ENCODE measurements at regions not wholly inside any gene's neighbourhood (a gene's known extent, or its start where the extent isn't known, plus 50 kb on each side); places are given as distances from the start of the nearest gene placed in this dataset.

DNA sequence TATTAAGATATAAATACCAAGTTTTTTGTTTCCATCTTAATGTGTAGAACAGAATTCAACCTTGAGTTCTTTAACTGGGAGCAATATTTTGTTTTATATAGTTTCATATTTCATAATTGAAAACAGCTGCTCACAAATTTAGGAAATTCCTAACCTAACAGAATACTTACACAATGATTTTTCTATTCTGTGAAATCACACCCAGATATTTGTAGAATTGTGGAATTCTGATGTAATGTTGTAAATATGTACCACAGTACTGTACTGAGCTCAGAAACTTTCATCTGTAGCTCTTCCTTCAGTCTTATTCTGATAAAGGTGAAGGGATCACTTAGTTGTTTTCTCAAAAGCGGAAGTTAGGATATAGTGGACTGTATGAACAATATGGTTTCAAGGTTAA is 143.4 kb upstream of the GLI3 start:
- no peak overlapping the region for H2AFZ ChIP-seq (ENCODE audit: low read depth, low read length)
- no peak overlapping the region for H3K9ac ChIP-seq (ENCODE audit: low read depth, low read length)
- DNase-seq (no peak), ATAC-seq (ENCODE audit: insufficient read depth, low read depth) (no peak)
- no peak overlapping the region for H3K27ac ChIP-seq (ENCODE audit: low read length)
- TF ChIP-seq EZH2 (IDR thresholded peaks at IDR 0.05; ENCODE audit: borderline replicate concordance, low read depth, low read length, severe bottlenecking) = no peak
- TF ChIP-seq, protein P1, sequence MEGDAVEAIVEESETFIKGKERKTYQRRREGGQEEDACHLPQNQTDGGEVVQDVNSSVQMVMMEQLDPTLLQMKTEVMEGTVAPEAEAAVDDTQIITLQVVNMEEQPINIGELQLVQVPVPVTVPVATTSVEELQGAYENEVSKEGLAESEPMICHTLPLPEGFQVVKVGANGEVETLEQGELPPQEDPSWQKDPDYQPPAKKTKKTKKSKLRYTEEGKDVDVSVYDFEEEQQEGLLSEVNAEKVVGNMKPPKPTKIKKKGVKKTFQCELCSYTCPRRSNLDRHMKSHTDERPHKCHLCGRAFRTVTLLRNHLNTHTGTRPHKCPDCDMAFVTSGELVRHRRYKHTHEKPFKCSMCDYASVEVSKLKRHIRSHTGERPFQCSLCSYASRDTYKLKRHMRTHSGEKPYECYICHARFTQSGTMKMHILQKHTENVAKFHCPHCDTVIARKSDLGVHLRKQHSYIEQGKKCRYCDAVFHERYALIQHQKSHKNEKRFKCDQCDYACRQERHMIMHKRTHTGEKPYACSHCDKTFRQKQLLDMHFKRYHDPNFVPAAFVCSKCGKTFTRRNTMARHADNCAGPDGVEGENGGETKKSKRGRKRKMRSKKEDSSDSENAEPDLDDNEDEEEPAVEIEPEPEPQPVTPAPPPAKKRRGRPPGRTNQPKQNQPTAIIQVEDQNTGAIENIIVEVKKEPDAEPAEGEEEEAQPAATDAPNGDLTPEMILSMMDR (IDR thresholded peaks at IDR 0.05; ENCODE audit: borderline replicate concordance, extremely low read depth, low read length, poor library complexity, severe bottlenecking) = no peak
- no peaks in the 10 kb centered on the region for H3K36me3 ChIP-seq (ENCODE audit: insufficient read depth, low read length)
- H3K4me2 ChIP-seq (ENCODE audit: insufficient read depth, low read length) = no peak overlapping the region
- H3K4me1 ChIP-seq (ENCODE audit: insufficient read depth, low read length) = no peaks in the 10 kb centered on the region
- no peaks in the 10 kb centered on the region for H3K9me3 ChIP-seq (ENCODE audit: insufficient read depth, low read length, severe bottlenecking)
- no peaks in the 10 kb centered on the region for H3K79me2 ChIP-seq (ENCODE audit: insufficient read depth, low read length)
- H3K4me3 ChIP-seq (ENCODE audit: low read depth in 1 of 2, low read length in 2 of 2) = no peak overlapping the region
- H3K27me3 ChIP-seq (ENCODE audit: insufficient read depth, low read length, poor library complexity) = no peaks in the 10 kb centered on the region
- H4K20me1 ChIP-seq (ENCODE audit: insufficient read depth, low read length) = no peaks in the 10 kb centered on the region

DNA sequence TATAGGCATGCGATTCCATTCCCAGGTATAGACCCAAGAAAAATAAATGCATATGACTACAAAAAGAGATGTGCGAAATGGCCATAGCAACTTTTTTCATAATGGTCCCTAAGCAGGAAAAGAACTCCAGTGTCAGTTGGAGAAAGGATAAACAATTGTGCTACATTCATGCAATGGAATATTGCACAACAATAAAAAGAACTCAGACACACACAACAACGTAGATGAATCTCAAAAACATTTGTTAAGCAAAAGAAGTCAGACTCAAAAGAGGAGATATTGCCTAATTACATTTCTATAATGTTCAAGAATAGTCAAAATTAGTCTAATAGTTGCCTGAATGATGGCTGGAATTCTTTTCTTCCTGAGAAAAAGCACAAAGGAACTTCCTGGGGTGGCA is 141.1 kb upstream of the GLI3 start:
- no peak for DNase-seq
- no peak overlapping the region for H3K4me2 ChIP-seq (ENCODE audit: insufficient read depth, low read length)
- no peaks in the 10 kb centered on the region for H3K9me3 ChIP-seq (ENCODE audit: insufficient read depth, low read length, severe bottlenecking)
- H3K27me3 ChIP-seq (ENCODE audit: insufficient read depth, low read length, poor library complexity) = no peaks in the 10 kb centered on the region
- H3K36me3 ChIP-seq (ENCODE audit: insufficient read depth, low read length) = no peaks in the 10 kb centered on the region
- H3K4me3 ChIP-seq (ENCODE audit: low read depth in 1 of 2, low read length in 2 of 2) = no peak overlapping the region
- no peaks in the 10 kb centered on the region for H4K20me1 ChIP-seq (ENCODE audit: insufficient read depth, low read length)
- H3K4me1 ChIP-seq (ENCODE audit: insufficient read depth, low read length) = no peaks in the 10 kb centered on the region
- TF ChIP-seq, protein P1 (IDR thresholded peaks at IDR 0.05; ENCODE audit: borderline replicate concordance, extremely low read depth, low read length, poor library complexity, severe bottlenecking) = no peak
- no peak for TF ChIP-seq EZH2 (IDR thresholded peaks at IDR 0.05; ENCODE audit: borderline replicate concordance, low read depth, low read length, severe bottlenecking)
- ATAC-seq (ENCODE audit: insufficient read depth, low read depth) = no peak
- no peak overlapping the region for H3K27ac ChIP-seq (ENCODE audit: low read length)
- H3K79me2 ChIP-seq (ENCODE audit: insufficient read depth, low read length) = no peaks in the 10 kb centered on the region
- H2AFZ ChIP-seq (ENCODE audit: low read depth, low read length) = no peak overlapping the region
- no peak overlapping the region for H3K9ac ChIP-seq (ENCODE audit: low read depth, low read length)

DNA sequence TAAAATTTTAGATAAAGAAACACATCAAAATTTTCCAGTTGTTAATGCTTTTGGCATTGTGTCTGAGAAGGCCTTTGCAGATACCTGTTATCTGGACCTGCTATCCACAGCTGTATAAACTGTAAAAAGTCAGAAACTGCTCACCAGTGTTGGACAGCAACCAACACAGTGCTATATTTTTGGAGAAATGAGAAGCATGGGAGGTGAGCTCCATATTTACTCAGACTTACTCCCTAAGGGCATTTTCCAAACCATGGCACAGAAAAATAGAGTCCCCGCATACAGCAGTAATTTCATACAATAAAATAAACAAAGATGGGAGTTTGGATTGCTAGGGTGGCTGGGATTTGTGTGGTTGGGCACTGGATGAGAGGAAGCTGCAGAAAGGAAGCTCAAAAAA is 136.3 kb upstream of the GLI3 start:
- no peak overlapping the region for H3K27ac ChIP-seq (ENCODE audit: low read length)
- TF ChIP-seq, protein P1 (IDR thresholded peaks at IDR 0.05; ENCODE audit: borderline replicate concordance, extremely low read depth, low read length, poor library complexity, severe bottlenecking) = no peak
- no peak for TF ChIP-seq EZH2 (IDR thresholded peaks at IDR 0.05; ENCODE audit: borderline replicate concordance, low read depth, low read length, severe bottlenecking)
- no peaks in the 10 kb centered on the region for H3K4me1 ChIP-seq (ENCODE audit: insufficient read depth, low read length)
- no peaks in the 10 kb centered on the region for H4K20me1 ChIP-seq (ENCODE audit: insufficient read depth, low read length)
- H3K27me3 ChIP-seq (ENCODE audit: insufficient read depth, low read length, poor library complexity) = no peaks in the 10 kb centered on the region
- no peaks in the 10 kb centered on the region for H3K9me3 ChIP-seq (ENCODE audit: insufficient read depth, low read length, severe bottlenecking)
- no peak overlapping the region for H2AFZ ChIP-seq (ENCODE audit: low read depth, low read length)
- ATAC-seq (ENCODE audit: insufficient read depth, low read depth) (no peak), DNase-seq (no peak)
- H3K9ac ChIP-seq (ENCODE audit: low read depth, low read length) = no peak overlapping the region
- H3K4me2 ChIP-seq (ENCODE audit: insufficient read depth, low read length) = no peak overlapping the region
- no peak overlapping the region for H3K4me3 ChIP-seq (ENCODE audit: low read depth in 1 of 2, low read length in 2 of 2)
- H3K36me3 ChIP-seq (ENCODE audit: insufficient read depth, low read length) = no peaks in the 10 kb centered on the region
- H3K79me2 ChIP-seq (ENCODE audit: insufficient read depth, low read length) = no peaks in the 10 kb centered on the region

DNA sequence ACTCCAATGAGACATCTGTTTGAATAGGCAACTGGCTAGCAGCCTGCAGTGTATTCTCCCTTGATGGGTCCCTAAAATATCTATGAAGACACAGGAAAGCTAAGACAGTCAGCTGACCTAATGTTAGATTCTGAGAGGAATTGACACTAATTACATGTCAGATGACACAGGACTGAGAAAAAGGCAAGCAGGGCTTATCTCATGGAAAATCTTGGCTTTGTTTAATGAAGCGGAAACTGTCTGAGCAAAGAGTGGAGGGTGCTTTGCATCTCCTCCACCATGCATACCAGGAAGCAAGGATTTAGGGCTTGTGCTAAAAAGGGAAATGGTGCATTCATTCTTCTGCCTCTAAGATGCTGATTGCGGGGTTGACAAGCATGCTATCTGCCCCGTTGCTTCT is 135.5 kb upstream of the GLI3 start:
- H3K4me2 ChIP-seq (ENCODE audit: insufficient read depth, low read length) = no peak overlapping the region
- no peak for TF ChIP-seq EZH2 (IDR thresholded peaks at IDR 0.05; ENCODE audit: borderline replicate concordance, low read depth, low read length, severe bottlenecking)
- TF ChIP-seq, protein P1 (IDR thresholded peaks at IDR 0.05; ENCODE audit: borderline replicate concordance, extremely low read depth, low read length, poor library complexity, severe bottlenecking) = no peak
- no peaks in the 10 kb centered on the region for H4K20me1 ChIP-seq (ENCODE audit: insufficient read depth, low read length)
- no peaks in the 10 kb centered on the region for H3K27me3 ChIP-seq (ENCODE audit: insufficient read depth, low read length, poor library complexity)
- no peak overlapping the region for H3K9ac ChIP-seq (ENCODE audit: low read depth, low read length)
- DNase-seq (no peak), ATAC-seq (ENCODE audit: insufficient read depth, low read depth) (no peak)
- no peaks in the 10 kb centered on the region for H3K36me3 ChIP-seq (ENCODE audit: insufficient read depth, low read length)
- H3K4me3 ChIP-seq (ENCODE audit: low read depth in 1 of 2, low read length in 2 of 2) = no peak overlapping the region
- H3K9me3 ChIP-seq (ENCODE audit: insufficient read depth, low read length, severe bottlenecking) = no peaks in the 10 kb centered on the region
- H3K4me1 ChIP-seq (ENCODE audit: insufficient read depth, low read length) = no peaks in the 10 kb centered on the region
- no peak overlapping the region for H2AFZ ChIP-seq (ENCODE audit: low read depth, low read length)
- H3K79me2 ChIP-seq (ENCODE audit: insufficient read depth, low read length) = no peaks in the 10 kb centered on the region
- no peak overlapping the region for H3K27ac ChIP-seq (ENCODE audit: low read length)

Measured in DND-41 (cell line).